ENCODE measurements at regions not wholly inside any gene's neighbourhood (a gene's known extent, or its start where the extent isn't known, plus 50 kb on each side); places are given as distances from the start of the nearest gene placed in this dataset.

GRCh38 chr9:96085491-96086143 is 210.1 kb downstream of the ERCC6L2 start:
- no peak for DNase-seq

- no peak for DNase-seq
These were observed 208.8 kb downstream of the ERCC6L2 start for GRCh38 chr9:96084331-96084734.

GRCh38 chr9:96082516-96083232 is 207.2 kb downstream of the ERCC6L2 start:
- no peak for DNase-seq

- no peak for DNase-seq
These were observed 204.9 kb downstream of the ERCC6L2 start for GRCh38 chr9:96080364-96080763.

- no peak for DNase-seq
These were observed 204.3 kb downstream of the ERCC6L2 start for GRCh38 chr9:96079779-96080178.

GRCh38 chr9:96078897-96079490 is 203.5 kb downstream of the ERCC6L2 start:
- DNase-seq, result no peak

- DNase-seq, result no peak
These were observed 200.3 kb downstream of the ERCC6L2 start for GRCh38 chr9:96075757-96076156.

- peak; percentile 10 for DNase-seq
These were observed 199.6 kb downstream of the ERCC6L2 start for GRCh38 chr9:96075111-96075510.

GRCh38 chr9:96073531-96074480 is 198.3 kb downstream of the ERCC6L2 start:
- DNase-seq, result no peak

- no peak for DNase-seq
These were observed 197.4 kb downstream of the ERCC6L2 start for GRCh38 chr9:96072930-96073329.

GRCh38 chr9:96071815-96072124 is 196.3 kb downstream of the ERCC6L2 start:
- no peak for DNase-seq

- peak; percentile 32 for DNase-seq
These were observed 195.8 kb downstream of the ERCC6L2 start for GRCh38 chr9:96071076-96071814.

GRCh38 chr9:96069629-96070220 is 194.2 kb downstream of the ERCC6L2 start:
- no peak for DNase-seq

GRCh38 chr9:96068511-96068910 is 193.0 kb downstream of the ERCC6L2 start:
- no peak for DNase-seq

- no peak for DNase-seq
These were observed 192.1 kb downstream of the ERCC6L2 start for GRCh38 chr9:96067600-96067999.

GRCh38 chr9:96067004-96067403 is 191.5 kb downstream of the ERCC6L2 start:
- no peak for DNase-seq

GRCh38 chr9:96065482-96066251 is 190.2 kb downstream of the ERCC6L2 start:
- DNase-seq, result no peak

- DNase-seq, result no peak
These were observed 189.5 kb downstream of the ERCC6L2 start for GRCh38 chr9:96064826-96065481.

GRCh38 chr9:96062854-96063253 is 187.4 kb downstream of the ERCC6L2 start:
- no peak for DNase-seq

GRCh38 chr9:96062031-96062430 is 186.5 kb downstream of the ERCC6L2 start:
- DNase-seq, result peak; percentile 21
